CD4-positive, alpha-beta T cell treated with Interferon gamma for 1 hour (primary cell): ENCODE measurements at regions not wholly inside any gene's neighbourhood (a gene's known extent, or its start where the extent isn't known, plus 50 kb on each side); places are given as distances from the start of the nearest gene placed in this dataset.
"Not testable (repeated sequence)": the region's sequence is repeated elsewhere in the genome, so short reads cannot be mapped to it uniquely, and the experiment has no call there.

Experiments
- DNase-seq: peaks from one replicate; pipeline ENCODE4 v3.0.0-alpha.2; 2020

DNA sequence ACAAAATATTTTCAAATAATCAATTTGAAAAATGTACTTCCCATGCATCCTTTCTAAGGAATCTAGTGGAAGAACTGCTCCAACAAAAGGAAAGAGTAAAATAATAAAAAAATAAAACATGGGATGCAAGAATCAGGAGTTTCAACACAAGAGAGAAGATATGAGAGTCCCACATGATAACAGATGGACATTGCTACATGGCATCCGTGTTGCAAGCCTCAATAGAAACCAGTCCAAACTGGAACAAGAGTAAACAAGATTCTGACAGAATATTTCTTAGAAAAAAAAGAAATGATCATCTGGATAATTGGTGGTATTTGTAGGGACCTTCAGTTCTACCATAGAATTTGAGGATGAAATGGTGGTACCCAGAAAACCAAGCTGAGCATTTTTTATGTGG is 186.8 kb downstream of the FRK start:
- no peak for DNase-seq

- DNase-seq = no peak
Measured at GRCh38 chr6:115870464-115870863, 190.2 kb downstream of the FRK start.

- DNase-seq = no peak
Measured at GRCh38 chr6:115865914-115866313, 194.8 kb downstream of the FRK start.

- no peak for DNase-seq
Measured at GRCh38 chr6:115863211-115863610, 197.5 kb downstream of the FRK start.

GRCh38 chr6:115861658-115862057 is 199.0 kb downstream of the FRK start:
- not testable (repeated sequence) for DNase-seq

GRCh38 chr6:115859577-115859976 is 201.1 kb downstream of the FRK start:
- DNase-seq = not testable (repeated sequence)

DNA sequence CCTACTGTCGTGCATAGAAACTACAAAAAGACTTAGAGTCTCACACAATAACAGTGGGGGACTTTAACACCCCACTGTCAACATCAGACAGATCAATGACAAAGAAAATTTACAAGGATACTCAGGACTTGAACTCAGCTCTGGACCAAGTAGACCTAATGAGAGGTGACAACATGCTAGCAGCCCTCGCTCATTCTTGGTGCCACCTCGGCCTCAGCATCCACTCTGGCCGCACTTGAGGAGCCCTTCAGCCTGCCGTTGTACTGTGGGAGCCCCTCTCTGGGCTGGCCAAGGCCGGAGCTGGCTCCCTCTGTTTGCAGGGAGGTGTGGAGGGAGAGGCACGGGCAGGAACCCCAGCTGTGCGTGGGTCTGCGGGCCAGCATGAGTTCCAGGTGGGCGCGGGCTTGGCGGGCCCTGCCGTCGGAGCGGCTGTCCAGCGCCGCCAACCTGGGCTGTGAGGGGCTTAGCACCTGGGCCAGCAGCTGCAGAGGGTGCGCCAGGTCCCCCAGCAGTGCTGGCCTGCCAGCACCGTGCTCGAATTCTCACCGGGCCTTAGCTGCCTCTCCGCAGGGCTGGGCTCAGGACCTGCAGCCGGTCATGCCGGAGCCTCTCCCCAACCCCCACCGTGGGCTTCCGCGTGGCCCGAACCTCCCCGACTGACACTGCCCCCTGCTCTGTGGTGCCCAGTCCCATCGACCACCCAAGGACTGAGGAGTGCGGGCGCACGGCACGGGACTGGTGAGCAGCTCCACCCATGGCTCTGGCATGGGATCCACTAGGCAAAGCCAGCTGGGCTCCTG is 205.6 kb downstream of the FRK start:
- no peak for DNase-seq

DNA sequence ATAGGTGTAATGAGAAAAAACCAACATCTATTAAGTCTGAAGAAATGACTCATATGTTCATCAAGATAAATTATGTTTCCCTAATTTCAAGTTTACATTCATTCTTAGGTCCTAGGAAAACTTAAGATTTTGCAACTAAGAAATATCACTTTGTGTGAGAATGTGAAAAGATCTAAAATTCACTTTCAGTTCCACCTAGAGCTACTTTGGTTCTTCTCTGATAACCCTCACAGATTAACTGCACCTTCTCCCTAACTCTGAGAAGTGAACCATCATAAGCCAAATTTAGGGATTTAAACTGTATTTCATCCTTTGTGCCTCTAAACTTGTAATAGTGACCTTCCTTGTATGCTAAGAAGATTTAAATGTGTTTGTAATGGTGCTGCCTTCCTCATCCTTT is 213.0 kb downstream of the FRK start:
- DNase-seq = no peak

- DNase-seq = no peak
Measured at GRCh38 chr6:115843945-115844344, 216.7 kb downstream of the FRK start.

GRCh38 chr6:115842338-115842737 is 218.4 kb downstream of the FRK start:
- no peak for DNase-seq

DNA sequence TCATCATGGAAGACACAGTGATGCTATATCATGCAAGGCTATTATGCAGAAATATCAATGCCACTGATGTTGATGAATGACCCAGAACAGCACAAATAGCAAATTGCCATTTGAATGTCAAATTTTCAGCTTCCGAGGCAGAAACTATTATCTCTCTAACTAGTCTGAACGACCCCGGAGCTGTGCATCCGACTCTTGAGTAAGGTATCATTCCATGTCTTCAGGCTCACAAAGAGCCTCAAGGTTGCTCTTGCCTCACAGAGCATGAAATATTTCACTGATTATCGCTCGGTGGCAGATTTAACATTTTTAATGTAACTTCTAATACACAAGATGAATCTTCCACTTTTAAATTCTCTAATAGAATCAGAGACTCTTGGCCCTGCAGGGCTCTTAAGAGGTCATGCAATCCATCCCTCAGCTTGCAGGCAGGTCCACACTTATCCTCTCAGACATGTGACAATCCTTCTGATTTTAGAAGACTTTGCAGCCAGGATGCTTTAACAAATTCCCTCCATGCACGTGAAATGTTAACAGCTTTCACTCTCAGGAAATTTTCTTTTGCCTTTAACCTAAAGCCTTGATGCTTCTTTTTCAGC is 221.0 kb downstream of the FRK start:
- no peak for DNase-seq

DNA sequence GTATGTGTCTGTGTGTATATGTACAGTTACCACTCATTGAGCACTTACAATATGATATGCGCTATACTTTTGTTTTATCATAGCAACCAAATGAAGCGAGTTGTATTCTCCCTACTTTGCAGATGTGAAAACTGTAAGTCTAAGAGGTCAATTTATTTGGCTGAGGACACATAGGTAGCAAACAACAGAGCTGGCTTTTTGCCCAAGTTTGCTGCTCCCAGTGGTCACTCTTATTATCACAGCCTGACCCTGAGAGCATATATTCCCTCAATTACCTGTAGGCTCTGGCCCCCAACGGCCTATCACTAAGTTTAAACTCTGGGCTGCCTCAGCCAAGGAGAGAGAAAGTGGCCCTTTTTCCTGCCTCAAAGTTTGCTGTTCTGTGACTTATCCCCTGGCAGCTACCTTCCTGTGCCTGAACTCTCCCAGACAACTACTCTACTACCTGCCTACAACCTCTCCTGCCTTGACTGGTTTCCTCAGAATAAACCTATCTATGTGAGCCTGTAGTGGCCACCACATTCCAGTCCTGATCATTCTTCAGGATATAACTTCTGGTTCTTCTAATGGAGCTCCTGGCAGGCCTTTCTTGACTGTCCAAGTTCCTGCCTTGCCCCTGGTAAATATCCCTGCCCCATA is 221.8 kb downstream of the FRK start:
- DNase-seq = no peak

DNA sequence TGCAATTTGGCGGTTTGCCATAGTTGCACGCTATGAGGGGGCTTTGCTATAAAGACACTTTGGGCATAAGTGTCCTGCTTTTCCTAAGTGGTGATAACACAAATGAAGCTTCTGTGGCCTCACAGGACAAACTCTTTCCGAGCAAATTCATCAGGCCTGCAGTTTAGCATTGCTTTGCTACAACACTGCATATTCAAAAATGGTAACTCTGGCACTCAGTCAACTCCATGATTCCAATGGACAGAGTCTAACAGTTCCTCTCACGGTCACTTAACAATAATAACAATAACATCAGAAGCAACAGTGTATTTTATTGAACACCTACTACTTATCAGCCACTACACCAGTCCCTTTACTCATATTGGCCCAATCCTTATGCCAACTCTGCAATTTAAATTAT is 222.5 kb downstream of the FRK start:
- no peak for DNase-seq

GRCh38 chr6:115836374-115836773 is 224.3 kb downstream of the FRK start:
- DNase-seq = not testable (repeated sequence)

DNA sequence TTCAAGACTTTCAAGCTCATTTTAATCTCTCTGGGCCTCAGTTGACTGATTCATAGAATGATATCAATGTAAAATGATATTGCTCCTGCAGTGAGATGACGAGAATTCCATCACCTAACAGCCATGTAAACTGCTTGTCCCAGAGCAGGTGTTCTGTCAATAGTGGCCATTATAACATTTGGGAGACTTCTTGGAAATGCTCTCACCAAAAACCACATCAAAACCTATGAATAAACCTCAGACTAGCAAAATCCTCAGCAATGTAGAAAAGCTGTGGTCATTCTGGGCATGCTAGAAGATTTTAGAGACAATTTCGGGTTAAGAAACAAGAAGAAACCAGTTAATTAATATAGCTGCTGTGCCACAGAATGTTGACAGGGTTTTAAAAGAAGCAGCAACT is 225.4 kb downstream of the FRK start:
- DNase-seq = no peak

- not testable (repeated sequence) for DNase-seq
Measured at GRCh38 chr6:115834542-115834941, 226.1 kb downstream of the FRK start.

GRCh38 chr6:115832786-115833185 is 227.9 kb downstream of the FRK start:
- no peak for DNase-seq

GRCh38 chr6:115832186-115832585 is 228.5 kb downstream of the FRK start:
- DNase-seq = no peak

- DNase-seq = no peak
Measured at GRCh38 chr6:115830895-115831294, 229.8 kb downstream of the FRK start.

DNA sequence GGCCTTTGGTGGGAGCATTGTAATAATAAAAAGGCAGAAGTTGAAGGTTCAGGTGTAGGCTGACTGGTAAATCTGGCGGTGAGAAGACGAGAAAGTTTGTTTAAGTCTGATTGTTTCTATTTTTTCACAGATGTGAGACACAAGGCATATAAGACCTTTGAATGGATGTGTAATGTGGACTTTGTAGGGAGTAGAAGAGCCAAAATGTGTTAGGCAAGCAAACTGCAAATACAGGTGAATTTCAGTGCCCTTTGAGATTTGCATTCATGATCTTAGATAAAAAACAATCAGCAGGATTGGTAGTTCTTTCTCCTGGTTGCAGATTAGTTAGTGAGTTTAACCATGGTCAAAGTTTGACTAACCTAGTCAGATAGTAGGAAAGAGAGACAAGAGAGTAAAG is 238.9 kb downstream of the FRK start:
- DNase-seq = no peak

DNA sequence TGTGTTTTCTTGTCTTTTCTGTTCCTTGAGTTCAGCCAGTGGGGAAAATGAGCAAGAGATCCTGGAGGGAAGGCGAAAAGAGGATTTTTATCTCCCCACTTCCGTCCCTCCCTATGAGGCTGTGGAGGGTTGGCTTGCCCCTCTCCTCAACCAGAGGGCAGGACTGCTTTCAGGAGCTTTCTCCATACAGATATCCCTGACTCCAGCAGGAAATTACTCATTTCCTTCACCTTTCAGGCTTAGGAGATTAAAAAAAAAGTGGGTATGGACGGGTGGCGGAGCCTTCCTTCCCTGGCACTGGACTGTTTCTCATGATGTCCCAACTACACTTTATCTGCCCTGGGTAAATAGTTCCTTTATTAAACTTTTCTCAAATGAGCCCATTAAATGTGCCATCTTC is 241.2 kb downstream of the FRK start:
- DNase-seq = no peak

DNA sequence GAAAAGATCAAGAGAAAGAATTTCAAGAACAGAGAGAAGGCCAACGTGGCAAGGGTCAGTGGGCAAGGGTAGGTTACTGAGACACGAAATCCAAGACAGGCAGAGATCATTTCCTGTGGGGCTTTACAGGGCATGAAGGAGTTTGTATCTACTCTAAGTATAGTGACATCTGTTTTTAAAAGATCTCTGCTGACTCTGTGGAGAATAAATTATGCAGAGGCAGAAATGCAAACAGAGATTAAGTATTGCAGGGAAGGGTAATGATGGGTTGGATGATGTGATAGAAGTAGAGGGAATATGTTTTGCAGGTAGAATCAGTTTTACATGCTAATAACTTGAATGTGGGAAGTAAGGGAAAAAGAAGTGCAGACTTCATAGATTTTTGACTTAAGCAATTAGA is 243.5 kb downstream of the FRK start:
- DNase-seq = no peak

DNA sequence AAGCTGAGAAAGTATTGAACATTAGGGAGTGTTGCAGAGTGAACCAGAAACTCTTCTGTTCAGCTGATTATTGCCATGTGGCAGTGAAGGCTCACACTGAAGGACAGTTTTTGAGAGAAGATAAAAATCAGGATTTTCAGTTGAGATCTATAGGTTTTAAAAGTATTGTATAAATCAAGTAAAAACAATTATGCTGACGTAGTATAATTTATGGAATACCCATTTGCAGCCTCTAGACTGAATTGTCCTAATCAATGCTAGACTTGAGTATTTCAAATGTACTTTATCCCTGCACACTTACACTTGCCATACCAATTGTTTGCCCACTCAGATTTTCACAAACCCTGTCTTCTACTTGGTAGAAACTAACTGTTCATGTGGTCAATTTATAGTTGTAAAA is 245.8 kb downstream of the FRK start:
- DNase-seq = no peak

GRCh38 chr6:115811541-115811940 is 249.2 kb downstream of the FRK start:
- DNase-seq = no peak
